ENCODE measurements at regions not wholly inside any gene's neighbourhood (a gene's known extent, or its start where the extent isn't known, plus 50 kb on each side); places are given as distances from the start of the nearest gene placed in this dataset.
"Not testable (repeated sequence)": the region's sequence is repeated elsewhere in the genome, so short reads cannot be mapped to it uniquely, and the experiment has no call there.

- no peak for ATAC-seq
- ChIA-PET POLR2A (no interaction called here), CTCF (no interaction called here)
- H3K4me1 Mint-ChIP-seq (ENCODE audit: low read depth), result no peaks in the 10 kb centered on the region
- no peak overlapping the region for H3K27ac Mint-ChIP-seq
- no peak overlapping the region for H3K4me3 Mint-ChIP-seq
- no peaks in the 10 kb centered on the region for H3K36me3 Mint-ChIP-seq (ENCODE audit: low read depth)
- no peak for DNase-seq
- H3K27me3 Mint-ChIP-seq, result no peaks in the 10 kb centered on the region
- intact Hi-C loops (cut with micrococcal nuclease), result no loop called here
- no peak for TF ChIP-seq CTCF (IDR thresholded peaks at IDR 0.05)
- no peaks in the 10 kb centered on the region for H3K9me3 Mint-ChIP-seq
Measured at GRCh38 chr19:20294181-20294580, 127.2 kb downstream of the ZNF486 start.

- H3K27me3 Mint-ChIP-seq; H3K36me3 Mint-ChIP-seq (ENCODE audit: low read depth); H3K9me3 Mint-ChIP-seq; DNase-seq; ATAC-seq; H3K27ac Mint-ChIP-seq; intact Hi-C loops (cut with micrococcal nuclease); H3K4me3 Mint-ChIP-seq; H3K4me1 Mint-ChIP-seq (ENCODE audit: low read depth); POLR2A ChIA-PET; CTCF ChIA-PET: not testable (repeated sequence)
Measured at GRCh38 chr19:20292520-20292919, 125.5 kb downstream of the ZNF486 start.

- DNase-seq (no peak), ATAC-seq (no peak)
- Mint-ChIP-seq H3K27me3 (no peaks in the 10 kb centered on the region), H3K36me3 (ENCODE audit: low read depth) (no peaks in the 10 kb centered on the region), H3K27ac (no peak overlapping the region), H3K4me3 (no peak overlapping the region), H3K4me1 (ENCODE audit: low read depth) (no peaks in the 10 kb centered on the region), H3K9me3 (peaks cover 1% of the 10 kb centered on the region)
- ChIA-PET CTCF (interaction anchor here (1.0 kb wide), 1 partner anchor 291 kb away, joined by 4 read pairs; no protein-coding TSS in a partner anchor), POLR2A (no interaction called here)
- TF ChIP-seq CTCF (IDR thresholded peaks at IDR 0.05), result no peak
- intact Hi-C loops (cut with micrococcal nuclease), result no loop called here
Measured at GRCh38 chr19:20289186-20289585, 122.2 kb downstream of the ZNF486 start.

- no peaks in the 10 kb centered on the region for H3K27me3 Mint-ChIP-seq
- TF ChIP-seq CTCF (IDR thresholded peaks at IDR 0.05), result no peak
- H3K36me3 Mint-ChIP-seq (ENCODE audit: low read depth), result no peaks in the 10 kb centered on the region
- ChIA-PET CTCF (no interaction called here), POLR2A (no interaction called here)
- H3K9me3 Mint-ChIP-seq, result peaks cover 1% of the 10 kb centered on the region
- no peak overlapping the region for H3K4me3 Mint-ChIP-seq
- H3K4me1 Mint-ChIP-seq (ENCODE audit: low read depth), result no peaks in the 10 kb centered on the region
- ATAC-seq (no peak), DNase-seq (no peak)
- H3K27ac Mint-ChIP-seq, result no peak overlapping the region
- intact Hi-C loops (cut with micrococcal nuclease), result no loop called here
Measured at GRCh38 chr19:20287070-20287469, 120.1 kb downstream of the ZNF486 start.

GRCh38 chr19:20285876-20286275 is 118.9 kb downstream of the ZNF486 start:
- H3K9me3 Mint-ChIP-seq; DNase-seq; H3K27ac Mint-ChIP-seq; H3K4me3 Mint-ChIP-seq; H3K4me1 Mint-ChIP-seq (ENCODE audit: low read depth); H3K36me3 Mint-ChIP-seq (ENCODE audit: low read depth); H3K27me3 Mint-ChIP-seq; intact Hi-C loops (cut with micrococcal nuclease); ATAC-seq; CTCF ChIA-PET; POLR2A ChIA-PET: not testable (repeated sequence)

- Mint-ChIP-seq H3K4me1 (ENCODE audit: low read depth) (no peaks in the 10 kb centered on the region), H3K36me3 (ENCODE audit: low read depth) (no peaks in the 10 kb centered on the region), H3K9me3 (peaks cover 1% of the 10 kb centered on the region), H3K4me3 (no peak overlapping the region), H3K27me3 (no peaks in the 10 kb centered on the region), H3K27ac (no peak overlapping the region)
- ATAC-seq (no peak), DNase-seq (no peak)
- ChIA-PET CTCF (no interaction called here), POLR2A (no interaction called here)
- intact Hi-C loops (cut with micrococcal nuclease), result no loop called here
- no peak for TF ChIP-seq CTCF (IDR thresholded peaks at IDR 0.05)
Measured at GRCh38 chr19:20279516-20279915, 112.5 kb downstream of the ZNF486 start.
